IPS-15b (cell line): ENCODE measurements at regions not wholly inside any gene's neighbourhood (a gene's known extent, or its start where the extent isn't known, plus 50 kb on each side); places are given as distances from the start of the nearest gene placed in this dataset.
"Not testable (repeated sequence)": the region's sequence is repeated elsewhere in the genome, so short reads cannot be mapped to it uniquely, and the experiment has no call there.

Source experiments
- H3K27me3 ChIP-seq: one replicate; pipeline ENCODE4 v1.6.1; 2013; ENCODE audit warnings: low read length; ENCODE audit not compliant: control insufficient read depth, insufficient read depth
- H3K36me3 ChIP-seq: one replicate; pipeline ENCODE4 v1.6.1; 2013; ENCODE audit warnings: low read length; ENCODE audit not compliant: control insufficient read depth, insufficient read depth
- H3K4me1 ChIP-seq: one replicate; pipeline ENCODE4 v1.6.1; 2013; ENCODE audit warnings: mild to moderate bottlenecking, low read length; ENCODE audit not compliant: control insufficient read depth, insufficient read depth
- H3K4me3 ChIP-seq: one replicate; pipeline ENCODE4 v1.5.1; 2013; ENCODE audit warnings: low read depth, low read length
- H3K9ac ChIP-seq: one replicate; pipeline ENCODE4 v1.6.1; 2013; ENCODE audit warnings: low read depth, mild to moderate bottlenecking, low read length
- H3K9me3 ChIP-seq: one replicate; pipeline ENCODE4 v1.6.1; 2013; ENCODE audit warnings: mild to moderate bottlenecking, low read length; ENCODE audit not compliant: control insufficient read depth, insufficient read depth

DNA sequence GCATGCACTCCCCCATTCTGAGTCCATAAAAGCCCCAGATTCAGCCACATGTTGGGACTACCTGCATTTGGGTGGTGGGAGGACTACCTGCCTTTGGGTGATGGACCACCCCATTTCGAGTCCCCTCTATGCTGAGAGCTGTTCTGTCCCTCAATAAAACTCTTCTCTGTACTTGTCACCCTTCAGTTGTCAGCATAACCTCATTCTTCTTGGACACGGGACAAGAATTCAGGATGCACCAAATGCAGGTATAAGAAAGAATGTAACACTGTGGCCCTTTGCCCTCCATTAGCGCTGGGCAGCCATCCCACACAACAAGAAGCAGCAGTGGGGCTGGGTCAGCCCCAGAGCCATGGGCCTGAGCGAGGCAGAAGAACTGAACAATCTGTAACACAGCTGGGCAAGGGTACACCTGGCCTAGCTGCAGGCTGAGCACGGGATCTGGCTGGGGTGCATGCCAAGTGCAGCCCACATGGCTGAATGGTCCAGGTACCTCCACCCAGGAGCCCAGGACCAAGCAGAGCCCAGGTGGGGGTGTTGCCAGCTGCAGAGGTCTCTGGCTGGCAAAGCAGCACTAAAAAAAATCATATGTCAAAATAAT, 1344.3 kb upstream of the LRRTM3 start:
- H3K27me3 ChIP-seq, result no peaks in the 10 kb centered on the region
- H3K4me3 ChIP-seq, result no peak overlapping the region
- H3K36me3 ChIP-seq, result peaks cover 17% of the 10 kb centered on the region
- no peaks in the 10 kb centered on the region for H3K4me1 ChIP-seq
- no peak overlapping the region for H3K9ac ChIP-seq
- peaks cover 2% of the 10 kb centered on the region for H3K9me3 ChIP-seq

DNA sequence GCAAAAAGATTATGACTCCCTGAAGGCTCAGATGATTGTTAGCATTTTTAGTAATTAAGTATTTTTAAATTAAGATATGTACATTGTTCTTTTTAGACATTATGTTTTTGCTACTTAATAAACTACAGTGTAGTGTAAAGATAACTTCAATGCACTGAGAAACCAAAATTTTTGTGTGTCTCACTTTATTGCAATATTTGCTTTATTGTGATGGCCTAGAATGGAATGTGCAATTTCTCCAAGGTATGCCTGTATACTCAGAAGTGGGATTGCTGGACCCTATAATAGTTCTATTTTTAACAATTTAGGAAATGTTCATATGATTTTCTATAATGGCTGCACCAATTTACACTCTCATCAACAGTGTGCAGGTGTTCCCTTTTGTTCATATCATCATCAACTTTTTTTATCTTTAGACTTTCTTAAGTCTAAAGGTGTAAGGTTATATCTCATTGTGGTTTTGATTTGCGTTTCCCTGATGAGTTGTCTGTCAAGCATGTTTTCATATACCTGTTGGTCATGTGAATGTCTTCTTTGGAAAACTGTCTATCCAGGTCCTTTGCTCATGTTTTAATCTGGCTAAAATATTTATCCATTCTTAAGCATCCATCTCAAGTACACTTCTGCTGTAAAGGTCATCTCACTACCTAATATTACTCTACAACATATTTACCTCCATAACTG, 1323.5 kb upstream of the LRRTM3 start:
- Histone ChIP-seq H3K9ac (no peak overlapping the region), H3K36me3 (no peaks in the 10 kb centered on the region), H3K9me3 (no peaks in the 10 kb centered on the region), H3K4me3 (no peak overlapping the region), H3K27me3 (no peaks in the 10 kb centered on the region), H3K4me1 (no peaks in the 10 kb centered on the region)

DNA sequence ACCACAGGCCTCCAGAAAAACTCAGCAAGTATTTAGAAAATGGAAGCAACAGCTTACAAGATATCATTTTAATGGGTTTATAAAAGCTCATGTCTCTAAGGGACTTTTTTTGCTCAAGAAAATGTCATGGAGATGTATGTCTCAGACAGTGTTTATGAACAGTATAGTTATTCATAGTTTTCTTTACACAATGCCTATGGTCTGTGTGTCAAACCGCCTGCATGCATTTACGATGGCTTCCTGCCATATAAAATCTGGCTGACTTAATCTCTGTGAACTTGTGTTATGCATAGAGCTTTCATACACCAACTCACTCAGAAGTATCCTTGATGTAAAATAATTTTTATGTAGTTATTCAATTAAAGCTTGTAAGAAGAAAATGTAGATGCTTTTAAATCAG, 1314.2 kb upstream of the LRRTM3 start:
- no peaks in the 10 kb centered on the region for H3K27me3 ChIP-seq
- H3K9me3 ChIP-seq, result peaks cover 8% of the 10 kb centered on the region
- H3K36me3 ChIP-seq, result peaks cover 4% of the 10 kb centered on the region
- no peaks in the 10 kb centered on the region for H3K4me1 ChIP-seq
- no peak overlapping the region for H3K9ac ChIP-seq
- no peak overlapping the region for H3K4me3 ChIP-seq

DNA sequence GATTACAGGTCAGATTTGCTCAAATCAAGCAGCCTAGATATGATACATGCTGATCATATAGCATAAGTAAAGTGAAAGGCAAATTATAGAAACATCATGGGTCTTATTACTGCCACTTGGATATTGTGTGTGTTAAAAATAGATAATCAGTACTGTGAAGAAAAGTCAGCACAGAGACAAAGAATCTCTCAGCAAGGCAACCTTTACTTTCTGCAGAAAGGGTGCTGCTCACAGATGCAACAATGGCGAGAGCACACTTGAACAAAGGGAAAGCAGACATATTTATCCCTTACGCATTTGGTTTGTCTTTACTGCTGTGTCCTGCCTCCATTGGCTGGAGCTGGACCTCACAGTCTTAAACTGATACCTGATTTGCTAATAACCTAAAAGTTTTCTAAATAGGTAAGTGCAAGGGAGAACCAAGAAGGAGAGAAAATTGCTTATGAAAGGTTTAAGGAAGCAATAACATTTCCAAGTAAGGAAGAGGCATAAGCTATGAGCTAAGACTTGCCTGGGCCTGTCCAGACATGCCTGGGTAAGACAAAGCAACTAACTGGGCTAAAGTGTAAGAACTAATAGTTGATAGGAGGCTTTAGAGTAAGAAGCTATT, 1310.8 kb upstream of the LRRTM3 start:
- H3K27me3 ChIP-seq, result no peaks in the 10 kb centered on the region
- peaks cover 8% of the 10 kb centered on the region for H3K9me3 ChIP-seq
- no peak overlapping the region for H3K9ac ChIP-seq
- no peak overlapping the region for H3K4me3 ChIP-seq
- no peaks in the 10 kb centered on the region for H3K4me1 ChIP-seq
- peaks cover 4% of the 10 kb centered on the region for H3K36me3 ChIP-seq

DNA sequence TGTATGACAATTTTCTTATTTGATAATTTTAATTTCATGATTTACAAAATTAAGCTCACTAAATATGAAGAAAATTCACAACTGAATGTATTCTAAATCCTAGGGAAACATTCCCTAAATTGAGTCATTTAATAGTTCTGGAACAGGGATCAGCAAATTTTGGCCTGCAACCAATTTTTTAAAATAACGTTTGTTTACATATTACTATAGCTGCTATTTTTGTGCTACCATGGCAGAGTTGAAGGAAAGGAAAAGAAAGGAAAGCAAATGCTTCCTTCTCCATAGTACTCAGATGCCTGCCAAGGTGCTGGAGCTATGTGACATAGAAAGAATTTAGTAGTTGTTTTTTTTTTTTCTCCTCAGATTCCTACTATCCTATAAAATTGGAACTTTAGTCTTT, 1307.7 kb upstream of the LRRTM3 start:
- Histone ChIP-seq H3K9me3 (peaks cover 8% of the 10 kb centered on the region), H3K27me3 (no peaks in the 10 kb centered on the region), H3K9ac (no peak overlapping the region), H3K4me3 (no peak overlapping the region), H3K4me1 (no peaks in the 10 kb centered on the region), H3K36me3 (peaks cover 4% of the 10 kb centered on the region)

DNA sequence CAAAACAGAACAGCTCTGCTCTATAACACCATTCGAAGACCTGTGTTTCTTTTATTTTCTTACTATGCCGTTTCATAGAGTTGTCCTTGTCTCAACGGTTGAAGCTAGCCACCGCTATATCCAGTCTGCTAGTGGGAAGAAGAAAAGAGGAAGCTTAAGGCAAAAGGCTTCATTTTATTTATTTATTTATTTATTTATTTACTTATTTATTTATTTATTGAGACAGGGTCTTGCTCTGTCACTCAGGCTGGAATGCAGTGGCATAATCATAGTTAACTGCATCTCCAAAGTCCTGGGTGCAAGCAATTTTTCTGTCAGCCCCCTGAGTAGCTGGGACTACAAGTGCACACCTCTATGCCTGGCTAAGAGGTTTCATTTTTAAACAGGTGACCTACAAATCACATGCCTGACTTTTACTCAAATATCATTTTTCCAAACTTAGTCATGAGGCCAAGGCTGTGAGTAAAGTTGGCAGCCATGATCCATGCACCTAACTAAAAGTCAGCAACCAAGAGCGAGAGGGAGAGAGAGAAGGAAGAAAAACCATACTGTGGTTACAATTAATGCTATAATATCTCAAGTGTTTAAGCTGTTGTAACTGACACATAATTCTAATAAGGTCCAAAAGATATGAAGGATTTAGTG, 1305.3 kb upstream of the LRRTM3 start:
- Histone ChIP-seq H3K9ac (no peak overlapping the region), H3K9me3 (no peaks in the 10 kb centered on the region), H3K27me3 (no peaks in the 10 kb centered on the region), H3K36me3 (no peaks in the 10 kb centered on the region), H3K4me3 (no peak overlapping the region), H3K4me1 (no peaks in the 10 kb centered on the region)

DNA sequence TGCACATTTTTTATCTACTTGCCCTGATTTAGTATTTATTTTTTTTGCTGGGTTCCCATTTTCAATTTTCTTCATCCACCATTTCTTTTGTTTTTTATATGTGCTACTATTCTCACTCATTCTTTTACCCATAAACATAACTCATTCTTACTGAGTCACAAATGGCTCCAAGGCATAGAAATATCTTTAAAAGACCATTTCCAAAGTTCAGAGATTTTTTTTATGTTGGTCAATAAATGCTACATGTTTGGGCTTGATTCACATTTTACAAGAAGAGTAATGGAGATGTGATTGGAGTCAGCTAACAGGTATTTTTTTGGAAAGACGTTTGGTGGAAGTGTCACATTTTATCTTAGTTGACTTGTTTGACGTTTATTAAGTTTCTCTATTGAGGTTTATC, 1303.2 kb upstream of the LRRTM3 start:
- Histone ChIP-seq H3K9me3 (no peaks in the 10 kb centered on the region), H3K9ac (no peak overlapping the region), H3K4me1 (peaks cover 6% of the 10 kb centered on the region), H3K27me3 (no peaks in the 10 kb centered on the region), H3K36me3 (no peaks in the 10 kb centered on the region), H3K4me3 (no peak overlapping the region)

DNA sequence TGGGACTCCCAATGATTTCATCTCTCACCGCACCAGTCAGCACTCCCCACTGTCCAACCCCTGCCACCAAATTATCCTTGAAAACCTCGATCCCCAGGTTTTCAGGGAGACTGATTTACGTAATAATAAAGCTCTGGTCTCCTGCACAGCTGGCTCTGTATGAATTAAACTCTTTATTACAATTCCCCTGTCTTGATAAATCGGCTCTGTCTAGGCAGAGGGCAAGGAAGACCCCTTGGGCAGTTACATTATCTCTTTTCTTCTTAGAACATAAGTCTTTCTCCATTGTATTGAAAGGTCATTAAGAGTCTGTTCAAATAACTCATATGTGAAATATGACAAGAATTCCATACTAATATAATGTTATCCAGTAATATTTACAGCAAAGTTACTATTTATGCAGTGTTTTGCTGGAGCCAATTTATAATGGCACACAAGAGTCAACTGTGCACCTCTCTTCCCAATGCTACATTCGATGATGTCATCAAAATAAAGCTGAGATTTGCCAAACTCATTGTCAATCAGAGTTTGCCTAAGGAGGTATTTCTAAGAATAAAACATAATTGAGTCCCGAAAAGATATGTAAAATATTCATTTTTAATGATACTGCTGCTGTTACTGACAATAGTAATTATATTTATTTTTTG, 1297.2 kb upstream of the LRRTM3 start:
- Histone ChIP-seq H3K27me3 (no peaks in the 10 kb centered on the region), H3K9ac (no peak overlapping the region), H3K4me3 (no peak overlapping the region), H3K4me1 (peaks cover 6% of the 10 kb centered on the region), H3K36me3 (no peaks in the 10 kb centered on the region), H3K9me3 (no peaks in the 10 kb centered on the region)

DNA sequence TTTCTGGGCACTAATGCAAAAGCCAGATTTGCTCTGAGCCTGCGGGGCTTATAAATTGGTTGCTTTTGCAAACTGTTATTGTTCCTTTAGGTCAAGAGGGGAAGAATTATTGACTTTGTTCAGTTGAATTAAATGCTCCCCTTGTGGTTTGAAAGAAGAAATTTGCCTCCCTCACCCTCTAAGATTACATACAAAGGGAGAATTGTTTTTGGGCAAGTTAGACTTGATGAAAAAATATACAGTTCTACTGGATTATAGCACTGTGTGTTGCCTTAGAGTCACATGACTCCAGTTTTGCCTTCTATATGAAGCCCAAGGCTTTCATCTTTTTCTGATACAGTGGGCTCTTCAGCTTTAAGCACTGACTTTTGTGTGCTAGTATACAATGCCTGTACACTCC, 1265.8 kb upstream of the LRRTM3 start:
- Histone ChIP-seq H3K4me3 (no peak overlapping the region), H3K36me3 (no peaks in the 10 kb centered on the region), H3K27me3 (no peaks in the 10 kb centered on the region), H3K9me3 (no peaks in the 10 kb centered on the region), H3K9ac (no peak overlapping the region), H3K4me1 (no peaks in the 10 kb centered on the region)

DNA sequence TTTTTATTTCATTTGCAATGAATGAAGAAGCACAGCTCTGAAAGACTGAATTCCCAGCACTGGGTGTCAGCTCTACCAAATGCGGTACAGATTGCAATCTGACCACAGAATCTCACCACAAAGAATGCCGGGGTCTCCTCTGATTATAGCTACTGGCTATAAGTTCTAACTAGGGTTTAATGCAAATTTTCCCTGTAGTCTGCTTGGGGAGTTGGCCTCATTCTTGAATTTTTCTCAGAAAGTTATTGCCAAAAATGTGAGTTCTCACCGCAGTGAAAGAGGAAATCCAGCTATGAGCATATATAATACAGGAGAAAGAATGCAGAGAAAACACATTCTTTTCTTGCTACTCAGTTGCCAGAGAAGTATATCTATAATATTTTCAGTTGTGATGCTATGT, 1255.7 kb upstream of the LRRTM3 start:
- no peak overlapping the region for H3K9ac ChIP-seq
- H3K4me1 ChIP-seq, result no peaks in the 10 kb centered on the region
- H3K4me3 ChIP-seq, result no peak overlapping the region
- H3K9me3 ChIP-seq, result no peaks in the 10 kb centered on the region
- H3K27me3 ChIP-seq, result no peaks in the 10 kb centered on the region
- H3K36me3 ChIP-seq, result no peaks in the 10 kb centered on the region

DNA sequence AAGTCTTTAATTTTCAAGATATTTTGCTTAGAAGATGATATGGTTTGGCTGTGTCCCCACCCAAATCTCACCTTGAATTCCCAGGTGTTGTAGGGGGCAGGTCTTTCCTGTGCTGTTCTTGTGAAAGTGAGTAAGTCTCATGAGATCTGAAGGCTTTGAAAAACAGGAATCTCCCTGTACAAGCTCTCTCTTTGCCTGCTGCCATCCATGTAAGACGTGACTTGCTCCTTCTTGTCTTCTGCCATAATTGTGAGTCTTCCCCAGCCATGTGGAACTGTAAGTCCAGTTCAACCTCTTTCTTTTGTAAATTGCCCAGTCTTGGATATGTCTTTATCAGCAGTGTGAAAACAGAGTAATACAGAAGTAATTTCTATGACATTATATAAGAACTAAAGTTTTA, 1255.2 kb upstream of the LRRTM3 start:
- H3K4me3 ChIP-seq, H3K36me3 ChIP-seq, H3K9me3 ChIP-seq, H3K9ac ChIP-seq, H3K27me3 ChIP-seq, H3K4me1 ChIP-seq: not testable (repeated sequence)
